Gastrocnemius medialis (tissue), 4 donors: ENCODE measurements at regions not wholly inside any gene's neighbourhood (a gene's known extent, or its start where the extent isn't known, plus 50 kb on each side); places are given as distances from the start of the nearest gene placed in this dataset.

Experiments
- POLR2A ChIP-seq, 2 donors: fragments of 450-650 bp; IDR thresholded peaks; one replicate each; pipeline ENCODE4 v1.6.1; 2017; ENCODE audit warnings: antibody characterized with exemption in 2 of 2, mild to moderate bottlenecking in 2 of 2, moderate library complexity in 2 of 2
- TF ChIP-seq, protein P1 (sequence below), 5 experiments: fragments of 450-650 bp in 3 of 5; fragments of 200-600 bp in 2 of 5; sonication (generic) in 2 of 5; IDR thresholded peaks in 4 of 5; conservative IDR thresholded peaks in 1 of 5; 1 replicate in 4 of 5; 2 replicates in 1 of 5; pipeline ENCODE4 v1.5.1; 2016 to 2019; ENCODE audit warnings: antibody characterized with exemption in 5 of 5, mild to moderate bottlenecking in 3 of 5, moderate library complexity in 3 of 5

DNA sequence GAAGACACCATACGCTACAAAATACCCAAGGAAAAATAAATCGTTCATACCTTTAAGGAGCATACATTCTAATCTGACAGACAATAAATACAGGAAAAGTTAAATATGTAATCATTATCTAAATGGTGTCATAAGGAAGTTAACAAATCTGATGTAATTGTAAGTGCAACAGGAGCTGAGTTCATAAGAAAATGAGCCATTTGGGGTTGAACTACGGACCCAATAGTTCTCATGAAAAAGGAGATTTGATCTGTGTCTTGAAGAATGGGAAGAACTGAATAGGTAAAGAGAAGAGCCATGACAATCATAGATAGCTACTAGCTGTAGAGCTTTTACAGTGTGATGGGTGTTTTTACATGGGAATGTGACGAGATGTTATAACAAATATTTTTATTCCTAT is 175.6 kb downstream of the ANKRD50 start:
- TF ChIP-seq, protein P1, sequence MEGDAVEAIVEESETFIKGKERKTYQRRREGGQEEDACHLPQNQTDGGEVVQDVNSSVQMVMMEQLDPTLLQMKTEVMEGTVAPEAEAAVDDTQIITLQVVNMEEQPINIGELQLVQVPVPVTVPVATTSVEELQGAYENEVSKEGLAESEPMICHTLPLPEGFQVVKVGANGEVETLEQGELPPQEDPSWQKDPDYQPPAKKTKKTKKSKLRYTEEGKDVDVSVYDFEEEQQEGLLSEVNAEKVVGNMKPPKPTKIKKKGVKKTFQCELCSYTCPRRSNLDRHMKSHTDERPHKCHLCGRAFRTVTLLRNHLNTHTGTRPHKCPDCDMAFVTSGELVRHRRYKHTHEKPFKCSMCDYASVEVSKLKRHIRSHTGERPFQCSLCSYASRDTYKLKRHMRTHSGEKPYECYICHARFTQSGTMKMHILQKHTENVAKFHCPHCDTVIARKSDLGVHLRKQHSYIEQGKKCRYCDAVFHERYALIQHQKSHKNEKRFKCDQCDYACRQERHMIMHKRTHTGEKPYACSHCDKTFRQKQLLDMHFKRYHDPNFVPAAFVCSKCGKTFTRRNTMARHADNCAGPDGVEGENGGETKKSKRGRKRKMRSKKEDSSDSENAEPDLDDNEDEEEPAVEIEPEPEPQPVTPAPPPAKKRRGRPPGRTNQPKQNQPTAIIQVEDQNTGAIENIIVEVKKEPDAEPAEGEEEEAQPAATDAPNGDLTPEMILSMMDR (IDR thresholded peaks at IDR 0.05 in 4 of 5, conservative IDR thresholded peaks at IDR 0.05 in 1 of 5), result no peak
- no peak for TF ChIP-seq POLR2A (IDR thresholded peaks at IDR 0.05)
